Ascending aorta (tissue), 2 donors: ENCODE measurements at regions not wholly inside any gene's neighbourhood (a gene's known extent, or its start where the extent isn't known, plus 50 kb on each side); places are given as distances from the start of the nearest gene placed in this dataset.

Source experiments
- DNase-seq, 2 donors: peaks; one replicate each; pipeline ENCODE4 v3.0.0-alpha.2; 2019; ENCODE audit warnings: low spot score in 2 of 2
- H3K27ac ChIP-seq, 2 donors: fragments of 200-600 bp; sonication (generic); one replicate each; pipeline ENCODE4 v1.5.1; 2016 to 2017; ENCODE audit warnings: mild to moderate bottlenecking in 1 of 2
- H3K27me3 ChIP-seq: fragments of 200-600 bp; sonication (generic); one replicate; pipeline ENCODE4 v1.5.1; 2017
- H3K36me3 ChIP-seq, 2 donors: fragments of 200-600 bp; sonication (generic); one replicate each; pipeline ENCODE4 v1.5.1; 2016
- H3K4me1 ChIP-seq, 2 donors: fragments of 200-600 bp; sonication (generic); one replicate each; pipeline ENCODE4 v1.5.1; 2016 to 2017; ENCODE audit warnings: mild to moderate bottlenecking in 1 of 2
- H3K4me3 ChIP-seq, 2 donors: fragments of 200-600 bp; sonication (generic); one replicate each; pipeline ENCODE4 v1.5.1; 2016 to 2017; ENCODE audit warnings: mild to moderate bottlenecking in 1 of 2
- H3K9me3 ChIP-seq, 2 donors: fragments of 200-600 bp; sonication (generic); one replicate each; pipeline ENCODE4 v1.5.1; 2016
- intact Hi-C: fragments of 100-400 bp; cut with DNase I; formaldehyde crosslinking; loops from one replicate; pipeline ENCODE4 v1.15.1; 2023
- TF ChIP-seq, protein P1 (sequence below), 3 experiments: fragments of 200-600 bp in 2 of 3; fragments of 450-650 bp in 1 of 3; sonication (generic) in 2 of 3; IDR thresholded peaks; one replicate each; pipeline ENCODE4 v1.5.1; 2016 to 2019; ENCODE audit warnings: antibody characterized with exemption in 3 of 3, mild to moderate bottlenecking in 1 of 3, moderate library complexity in 1 of 3

DNA sequence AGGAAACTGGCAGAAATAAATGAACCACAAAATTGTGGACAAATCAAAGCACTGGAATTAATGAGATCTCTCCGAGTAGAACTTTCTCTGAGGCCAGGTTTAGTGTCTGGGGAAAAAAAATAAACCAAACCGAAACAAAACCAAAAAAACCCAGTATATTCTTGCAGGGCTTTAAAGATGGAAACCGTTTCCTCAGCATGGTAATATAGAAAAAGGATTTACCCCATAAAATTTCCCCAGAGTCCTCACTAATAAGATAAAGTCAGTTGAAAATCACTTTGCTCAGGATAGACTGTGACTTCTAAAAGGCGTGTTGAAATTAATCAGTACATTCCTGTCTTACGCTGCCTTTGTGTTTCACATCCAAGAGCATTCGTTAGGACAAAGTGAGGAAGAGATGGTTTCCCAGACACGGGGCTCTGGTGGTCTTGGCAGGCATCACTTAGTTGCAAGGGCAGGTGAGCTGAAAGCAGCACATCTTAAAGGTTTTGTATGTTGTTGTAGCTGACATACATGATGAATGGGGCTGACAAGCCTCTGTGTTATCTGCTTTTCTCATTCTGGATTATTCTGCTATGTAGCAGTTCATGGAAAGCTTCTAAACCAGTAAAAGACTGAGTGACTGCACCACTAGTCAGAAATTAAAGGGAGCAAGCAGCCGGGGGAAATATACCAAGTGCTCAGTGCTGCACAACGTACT is 85.2 kb upstream of the PRL start:
- no peaks in the 10 kb centered on the region for H3K36me3 ChIP-seq
- no peaks in the 10 kb centered on the region for H3K9me3 ChIP-seq
- DNase-seq: no peak
- no peak overlapping the region for H3K4me3 ChIP-seq
- intact Hi-C loops: no loop called here
- TF ChIP-seq, protein P1, sequence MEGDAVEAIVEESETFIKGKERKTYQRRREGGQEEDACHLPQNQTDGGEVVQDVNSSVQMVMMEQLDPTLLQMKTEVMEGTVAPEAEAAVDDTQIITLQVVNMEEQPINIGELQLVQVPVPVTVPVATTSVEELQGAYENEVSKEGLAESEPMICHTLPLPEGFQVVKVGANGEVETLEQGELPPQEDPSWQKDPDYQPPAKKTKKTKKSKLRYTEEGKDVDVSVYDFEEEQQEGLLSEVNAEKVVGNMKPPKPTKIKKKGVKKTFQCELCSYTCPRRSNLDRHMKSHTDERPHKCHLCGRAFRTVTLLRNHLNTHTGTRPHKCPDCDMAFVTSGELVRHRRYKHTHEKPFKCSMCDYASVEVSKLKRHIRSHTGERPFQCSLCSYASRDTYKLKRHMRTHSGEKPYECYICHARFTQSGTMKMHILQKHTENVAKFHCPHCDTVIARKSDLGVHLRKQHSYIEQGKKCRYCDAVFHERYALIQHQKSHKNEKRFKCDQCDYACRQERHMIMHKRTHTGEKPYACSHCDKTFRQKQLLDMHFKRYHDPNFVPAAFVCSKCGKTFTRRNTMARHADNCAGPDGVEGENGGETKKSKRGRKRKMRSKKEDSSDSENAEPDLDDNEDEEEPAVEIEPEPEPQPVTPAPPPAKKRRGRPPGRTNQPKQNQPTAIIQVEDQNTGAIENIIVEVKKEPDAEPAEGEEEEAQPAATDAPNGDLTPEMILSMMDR (IDR thresholded peaks at IDR 0.05): no peak
- no peaks in the 10 kb centered on the region for H3K4me1 ChIP-seq
- no peaks in the 10 kb centered on the region for H3K27me3 ChIP-seq
- H3K27ac ChIP-seq: no peak overlapping the region

DNA sequence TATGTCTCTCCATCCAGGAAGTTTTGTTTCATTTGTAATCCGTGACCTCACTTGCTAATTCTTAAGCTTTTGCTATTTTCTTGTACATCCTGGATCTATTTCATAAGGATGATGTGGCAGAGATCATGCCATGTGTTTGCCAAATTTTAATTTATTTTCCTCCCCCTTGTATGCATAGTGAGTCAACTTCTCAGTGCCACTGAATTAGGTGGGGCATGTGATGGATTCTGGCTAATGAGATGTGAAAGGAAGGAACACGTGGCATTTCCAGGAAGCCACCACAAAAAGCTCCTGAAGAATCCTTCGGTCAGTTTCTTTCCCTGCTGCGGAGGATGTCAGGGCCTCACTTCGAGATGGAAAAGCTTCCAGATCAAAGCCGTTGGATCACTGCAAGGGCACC is 86.2 kb upstream of the PRL start:
- no peaks in the 10 kb centered on the region for H3K9me3 ChIP-seq
- no peaks in the 10 kb centered on the region for H3K27me3 ChIP-seq
- H3K27ac ChIP-seq: no peak overlapping the region
- intact Hi-C loops: no loop called here
- TF ChIP-seq, protein P1 (IDR thresholded peaks at IDR 0.05): no peak
- H3K4me3 ChIP-seq: no peak overlapping the region
- no peak for DNase-seq
- no peaks in the 10 kb centered on the region for H3K36me3 ChIP-seq
- no peaks in the 10 kb centered on the region for H3K4me1 ChIP-seq

DNA sequence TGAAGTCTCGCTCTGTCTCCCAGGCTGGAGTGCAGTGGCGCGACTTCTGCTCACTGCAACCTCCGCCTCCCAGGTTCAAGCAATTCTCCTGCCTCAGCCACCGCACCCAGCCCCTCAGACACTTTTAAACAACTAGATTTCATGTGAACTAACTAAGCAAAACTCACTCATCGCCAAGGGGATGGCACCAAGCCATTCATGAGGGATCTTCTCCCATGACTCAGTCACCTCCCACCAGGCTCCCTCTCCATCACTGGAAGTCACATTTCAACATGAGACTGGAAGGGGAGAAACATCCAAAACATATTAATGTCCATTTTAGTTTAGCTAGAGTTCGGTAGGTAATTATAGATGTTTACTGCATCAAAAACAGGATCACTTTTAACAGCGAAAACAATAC is 95.9 kb upstream of the PRL start:
- TF ChIP-seq, protein P1 (IDR thresholded peaks at IDR 0.05): no peak
- H3K4me1 ChIP-seq: no peaks in the 10 kb centered on the region
- H3K36me3 ChIP-seq: no peaks in the 10 kb centered on the region
- no peaks in the 10 kb centered on the region for H3K27me3 ChIP-seq
- H3K4me3 ChIP-seq: no peak overlapping the region
- H3K27ac ChIP-seq: no peak overlapping the region
- DNase-seq: no peak
- intact Hi-C loops: no loop called here
- H3K9me3 ChIP-seq: no peaks in the 10 kb centered on the region

DNA sequence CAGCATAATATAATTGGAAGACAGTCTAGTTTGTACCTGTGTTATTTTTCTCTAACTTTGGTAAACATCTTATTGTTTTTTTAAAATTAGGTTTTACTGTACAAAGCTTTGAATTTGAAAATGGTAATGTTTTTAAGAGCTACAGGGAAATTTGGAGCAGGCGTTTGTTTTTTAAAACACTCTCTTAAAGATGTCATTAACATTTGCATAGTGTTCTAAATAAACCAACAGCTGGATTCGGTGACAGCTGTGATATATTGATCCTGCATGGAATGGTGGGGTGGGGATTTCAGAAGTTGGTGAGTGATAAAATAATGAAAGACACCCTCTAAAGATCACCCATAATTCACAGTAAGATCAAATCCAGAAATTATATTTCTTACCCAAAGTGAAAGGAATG is 97.9 kb upstream of the PRL start:
- Histone ChIP-seq H3K4me3 (no peak overlapping the region), H3K27ac (no peak overlapping the region), H3K36me3 (no peaks in the 10 kb centered on the region), H3K4me1 (no peaks in the 10 kb centered on the region), H3K9me3 (no peaks in the 10 kb centered on the region), H3K27me3 (no peaks in the 10 kb centered on the region)
- TF ChIP-seq, protein P1 (IDR thresholded peaks at IDR 0.05): no peak
- intact Hi-C loops: no loop called here
- no peak for DNase-seq

DNA sequence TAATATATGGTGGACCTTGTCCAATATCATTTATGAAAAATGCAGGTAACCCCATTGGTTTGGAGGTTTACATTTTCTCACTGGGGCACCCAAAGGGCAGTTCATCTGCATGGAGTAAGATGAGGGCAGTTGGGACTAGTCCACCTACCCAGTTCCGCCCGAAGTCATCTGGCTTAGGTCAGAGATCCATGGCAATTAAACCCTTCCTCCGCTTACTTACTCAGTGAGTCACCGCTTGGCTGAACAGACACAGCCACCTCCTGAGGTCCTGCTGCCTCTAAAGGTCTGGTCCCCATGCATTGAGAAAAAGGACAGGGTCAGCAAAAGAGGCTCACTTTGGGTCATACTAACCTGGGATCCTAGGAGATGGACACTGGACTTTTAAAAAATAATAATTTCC is 102.9 kb upstream of the PRL start:
- H3K4me1 ChIP-seq: no peaks in the 10 kb centered on the region
- no peaks in the 10 kb centered on the region for H3K27me3 ChIP-seq
- no peaks in the 10 kb centered on the region for H3K9me3 ChIP-seq
- H3K36me3 ChIP-seq: no peaks in the 10 kb centered on the region
- H3K27ac ChIP-seq: no peak overlapping the region
- H3K4me3 ChIP-seq: no peak overlapping the region
- intact Hi-C loops: no loop called here
- no peak for DNase-seq
- TF ChIP-seq, protein P1 (IDR thresholded peaks at IDR 0.05): no peak

DNA sequence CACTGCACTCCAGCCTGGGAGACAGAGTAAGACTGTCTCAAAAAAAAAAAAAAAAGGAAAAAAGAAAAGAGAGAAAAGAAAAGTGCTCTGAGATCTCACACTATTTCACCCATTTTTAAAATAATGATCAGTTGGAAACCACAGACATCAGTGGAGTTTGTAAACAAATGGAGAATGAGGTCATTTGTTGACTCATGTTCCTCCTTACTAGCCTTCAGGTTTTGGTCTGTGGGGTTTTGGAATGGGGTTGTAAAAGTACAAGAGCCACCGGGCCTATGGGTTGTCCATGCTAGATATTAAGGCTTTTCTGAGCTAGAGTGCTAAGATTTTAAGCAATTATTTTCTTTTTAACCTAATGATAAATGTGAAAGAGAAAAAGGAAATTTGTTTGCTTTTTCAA is 104.4 kb upstream of the PRL start:
- no peak overlapping the region for H3K27ac ChIP-seq
- DNase-seq: no peak
- H3K9me3 ChIP-seq: no peaks in the 10 kb centered on the region
- intact Hi-C loops: no loop called here
- no peaks in the 10 kb centered on the region for H3K4me1 ChIP-seq
- no peaks in the 10 kb centered on the region for H3K36me3 ChIP-seq
- TF ChIP-seq, protein P1 (IDR thresholded peaks at IDR 0.05): no peak
- H3K27me3 ChIP-seq: no peaks in the 10 kb centered on the region
- H3K4me3 ChIP-seq: no peak overlapping the region
